ENCODE measurements at regions not wholly inside any gene's neighbourhood (a gene's known extent, or its start where the extent isn't known, plus 50 kb on each side); places are given as distances from the start of the nearest gene placed in this dataset.

DNA sequence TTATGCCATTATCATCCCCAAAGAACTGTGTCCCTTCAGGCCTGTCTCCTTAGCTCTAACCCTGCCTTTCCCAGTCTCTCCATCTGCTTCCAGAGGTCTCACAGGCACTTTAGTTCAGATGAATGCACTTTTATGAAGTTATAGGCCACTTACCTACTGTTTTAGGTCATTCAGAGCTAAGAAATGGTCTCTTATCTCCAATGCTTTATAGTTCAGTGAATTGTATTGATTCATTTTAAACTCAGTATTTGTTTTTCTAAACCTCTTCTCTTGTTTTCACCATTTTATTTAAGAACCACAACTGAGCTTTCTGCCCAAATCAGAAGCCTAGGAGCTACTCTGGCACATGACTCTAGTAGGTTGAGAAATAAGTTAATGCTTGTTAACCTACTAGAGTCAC is 197.5 kb upstream of the ATP2B1 start:
- intact Hi-C loops (cut with DNase I) = no loop called here
- no peaks in the 10 kb centered on the region for H3K27me3 ChIP-seq (ENCODE audit: control insufficient read depth, insufficient read depth)
- no peak for ATAC-seq

DNA sequence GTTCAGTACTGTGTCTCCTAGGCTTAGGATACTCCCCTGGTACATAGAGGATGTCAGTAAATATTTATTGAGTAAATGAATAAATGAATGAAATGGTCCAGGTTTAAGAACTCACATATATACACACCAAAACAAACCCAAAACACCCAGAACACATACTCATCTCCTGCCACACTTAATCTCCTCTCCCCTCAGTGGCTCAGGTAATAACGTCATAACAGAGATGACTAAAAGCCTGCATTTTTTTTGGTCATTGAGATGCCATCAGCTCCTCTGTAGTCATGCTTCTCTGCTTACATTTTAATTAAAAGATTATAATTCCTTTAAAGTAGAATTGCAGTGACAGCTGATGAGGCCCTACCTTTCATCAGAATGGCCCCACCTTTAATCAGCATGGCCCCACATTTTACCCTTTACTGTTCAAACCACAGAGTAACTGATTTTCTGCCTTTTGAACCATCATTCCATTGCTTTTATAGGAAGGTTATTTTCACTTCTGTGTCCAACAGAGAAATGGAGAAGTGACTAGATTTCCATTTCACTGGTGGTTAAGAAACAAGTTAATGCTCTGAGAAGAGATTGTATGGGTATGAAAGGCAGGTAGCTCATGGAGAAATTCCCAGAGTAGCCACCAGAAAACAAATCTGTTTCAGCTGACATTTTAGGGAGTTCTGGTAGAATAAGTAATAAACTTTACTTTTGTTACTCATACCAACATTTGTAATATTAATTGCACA is 193.4 kb upstream of the ATP2B1 start:
- no peak overlapping the region for H3K4me3 ChIP-seq (ENCODE audit: low read length)
- H3K27ac ChIP-seq (ENCODE audit: low read length) = no peak overlapping the region
- ATAC-seq (no peak), DNase-seq (no peak)
- H3K4me1 ChIP-seq (ENCODE audit: control insufficient read depth, insufficient read depth, low read length) = no peaks in the 10 kb centered on the region
- intact Hi-C loops (cut with DNase I) = no loop called here
- 0% methylated on average over 1 of the region's 1 CpG for WGBS
- H3K27me3 ChIP-seq (ENCODE audit: control insufficient read depth, insufficient read depth) = no peaks in the 10 kb centered on the region
- no peaks in the 10 kb centered on the region for H3K9me3 ChIP-seq (ENCODE audit: control insufficient read depth, low read length)

More for the DNA sequence above, 197.5 kb upstream of the ATP2B1 start:
- DNase-seq = no peak
- Histone ChIP-seq H3K9me3 (ENCODE audit: control insufficient read depth, low read length) (no peaks in the 10 kb centered on the region), H3K27ac (ENCODE audit: low read length) (no peak overlapping the region), H3K4me1 (ENCODE audit: control insufficient read depth, insufficient read depth, low read length) (no peaks in the 10 kb centered on the region), H3K4me3 (ENCODE audit: low read length) (no peak overlapping the region)

DNA sequence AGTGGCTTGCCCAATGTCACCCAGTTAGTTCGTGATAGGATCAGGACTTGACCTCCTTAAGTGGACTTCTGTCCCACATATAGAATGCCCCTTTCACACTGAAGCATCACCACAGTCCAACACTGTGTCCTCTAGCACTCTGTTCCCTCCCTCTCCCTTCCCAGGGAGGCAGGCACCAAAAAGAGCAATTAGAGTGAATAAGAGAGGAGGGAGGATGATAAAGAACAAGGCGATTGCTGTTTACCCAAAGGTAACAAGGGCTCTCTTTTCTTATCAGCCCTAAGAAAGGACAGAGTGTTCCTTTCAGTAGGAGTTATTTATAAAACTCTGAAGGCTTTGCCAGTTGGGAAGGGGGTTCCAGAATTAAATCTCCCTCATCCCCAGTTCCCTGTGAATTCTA is 192.7 kb upstream of the ATP2B1 start:
- H3K4me3 ChIP-seq (ENCODE audit: low read length) = no peak overlapping the region
- no peaks in the 10 kb centered on the region for H3K4me1 ChIP-seq (ENCODE audit: control insufficient read depth, insufficient read depth, low read length)
- intact Hi-C loops (cut with DNase I) = no loop called here
- 63% methylated on average over 2 of the region's 2 CpGs for WGBS
- no peak for DNase-seq
- no peaks in the 10 kb centered on the region for H3K9me3 ChIP-seq (ENCODE audit: control insufficient read depth, low read length)
- no peaks in the 10 kb centered on the region for H3K27me3 ChIP-seq (ENCODE audit: control insufficient read depth, insufficient read depth)
- no peak overlapping the region for H3K27ac ChIP-seq (ENCODE audit: low read length)
- no peak for ATAC-seq

DNA sequence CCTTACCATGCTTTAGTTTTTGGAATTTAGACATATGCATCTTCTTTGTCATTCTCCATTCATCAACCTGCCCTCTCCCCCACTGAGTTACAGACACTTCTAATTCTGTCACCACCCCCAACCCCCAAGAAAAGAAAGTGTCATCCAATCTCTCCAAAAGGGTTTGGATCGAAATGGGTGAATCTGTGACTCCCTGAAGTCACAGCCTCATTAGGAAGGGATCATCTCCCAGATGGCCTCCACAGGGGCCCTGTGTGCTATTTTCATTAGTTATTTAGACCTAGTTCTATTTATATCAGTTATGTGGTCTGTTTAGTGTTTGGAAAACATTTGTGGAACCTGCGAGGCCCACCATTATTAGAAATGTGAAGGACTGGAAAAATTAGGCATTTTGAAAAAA is 191.0 kb upstream of the ATP2B1 start:
- no peaks in the 10 kb centered on the region for H3K27me3 ChIP-seq (ENCODE audit: control insufficient read depth, insufficient read depth)
- no peaks in the 10 kb centered on the region for H3K4me1 ChIP-seq (ENCODE audit: control insufficient read depth, insufficient read depth, low read length)
- no peaks in the 10 kb centered on the region for H3K9me3 ChIP-seq (ENCODE audit: control insufficient read depth, low read length)
- DNase-seq (no peak), ATAC-seq (no peak)
- 88% methylated on average over 2 of the region's 2 CpGs for WGBS
- intact Hi-C loops (cut with DNase I) = no loop called here
- no peak overlapping the region for H3K4me3 ChIP-seq (ENCODE audit: low read length)
- no peak overlapping the region for H3K27ac ChIP-seq (ENCODE audit: low read length)

DNA sequence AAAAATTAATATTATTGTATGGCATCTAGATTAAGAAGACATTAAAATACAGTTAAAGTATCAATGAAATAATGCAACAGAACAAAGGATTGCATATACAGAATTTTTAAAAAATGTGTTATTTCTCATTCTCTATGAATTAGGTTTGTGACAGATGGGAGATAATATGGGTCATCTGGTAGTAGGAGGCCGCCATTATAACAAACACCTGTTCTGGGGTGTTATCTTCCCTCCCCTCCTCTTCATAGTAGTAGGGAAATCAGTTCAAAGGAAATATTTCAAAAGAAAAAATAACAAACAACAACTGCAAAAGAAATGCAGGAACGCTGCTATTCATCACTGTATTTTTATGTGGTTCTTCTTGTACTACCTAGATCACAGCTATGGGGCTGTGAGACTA is 187.0 kb upstream of the ATP2B1 start:
- no peak for ATAC-seq
- no peak for DNase-seq
- intact Hi-C loops (cut with DNase I) = no loop called here
- no peaks in the 10 kb centered on the region for H3K4me1 ChIP-seq (ENCODE audit: control insufficient read depth, insufficient read depth, low read length)
- 84% methylated on average over 2 of the region's 2 CpGs for WGBS
- H3K27ac ChIP-seq (ENCODE audit: low read length) = no peak overlapping the region
- H3K9me3 ChIP-seq (ENCODE audit: control insufficient read depth, low read length) = no peaks in the 10 kb centered on the region
- H3K27me3 ChIP-seq (ENCODE audit: control insufficient read depth, insufficient read depth) = no peaks in the 10 kb centered on the region
- no peak overlapping the region for H3K4me3 ChIP-seq (ENCODE audit: low read length)

DNA sequence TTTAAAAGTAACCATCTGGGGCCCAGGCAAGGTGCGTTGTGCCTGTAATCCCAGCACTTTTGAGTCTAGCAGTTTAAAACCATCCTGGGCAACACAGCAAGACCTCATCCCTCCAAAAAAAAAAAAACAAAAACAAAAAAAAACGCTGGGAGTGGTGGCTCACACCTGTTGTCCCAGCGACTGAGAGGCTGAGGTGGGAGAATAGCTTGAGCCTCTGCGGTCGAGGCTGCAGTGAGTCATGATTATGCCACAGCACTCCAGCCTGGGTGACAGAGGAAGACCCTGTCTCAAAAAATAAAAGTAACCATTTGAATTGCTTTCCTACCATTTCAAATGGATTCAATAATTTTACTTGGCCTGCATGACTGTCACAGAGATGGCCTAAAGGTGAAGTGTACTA is 186.5 kb upstream of the ATP2B1 start:
- no peaks in the 10 kb centered on the region for H3K9me3 ChIP-seq (ENCODE audit: control insufficient read depth, low read length)
- no peaks in the 10 kb centered on the region for H3K4me1 ChIP-seq (ENCODE audit: control insufficient read depth, insufficient read depth, low read length)
- no peaks in the 10 kb centered on the region for H3K27me3 ChIP-seq (ENCODE audit: control insufficient read depth, insufficient read depth)
- no peak for DNase-seq
- 93% methylated on average over 5 of the region's 5 CpGs for WGBS
- ATAC-seq = no peak
- no peak overlapping the region for H3K4me3 ChIP-seq (ENCODE audit: low read length)
- intact Hi-C loops (cut with DNase I) = no loop called here
- H3K27ac ChIP-seq (ENCODE audit: low read length) = no peak overlapping the region

DNA sequence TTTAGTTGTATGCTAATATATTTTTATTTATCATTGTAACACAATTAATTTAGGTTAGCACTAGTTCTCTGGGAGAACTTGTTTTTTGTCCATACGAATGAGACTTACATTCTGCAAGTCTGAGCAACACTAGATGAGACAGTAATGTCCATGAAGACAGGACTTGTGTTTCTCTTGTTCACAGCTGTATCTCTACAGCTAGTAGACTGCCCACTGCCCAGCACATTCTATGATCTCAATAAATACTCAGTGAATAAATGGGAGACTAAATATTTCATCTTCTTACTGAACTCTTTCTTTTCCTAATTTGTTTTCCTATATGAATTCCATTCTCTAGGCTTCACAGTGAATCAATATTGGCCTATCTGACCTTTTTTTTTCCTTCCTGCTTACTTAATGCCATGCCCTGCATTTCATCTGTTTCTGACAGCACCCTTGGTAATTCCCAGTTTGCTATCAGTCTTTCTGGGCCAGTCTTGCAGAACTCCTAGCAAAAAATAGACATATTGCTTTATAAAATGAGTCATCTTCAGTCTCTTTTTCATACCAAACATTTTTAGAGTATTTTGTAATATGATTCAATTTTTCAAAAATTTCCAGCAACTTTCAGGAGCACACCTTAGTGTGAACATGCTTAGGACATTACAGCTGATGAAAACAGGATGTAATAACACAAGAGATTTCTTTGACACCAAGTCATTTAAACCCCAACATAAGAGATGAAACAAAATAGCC is 185.5 kb upstream of the ATP2B1 start:
- H3K9me3 ChIP-seq (ENCODE audit: control insufficient read depth, low read length) = no peaks in the 10 kb centered on the region
- intact Hi-C loops (cut with DNase I) = no loop called here
- ATAC-seq (no peak), DNase-seq (no peak)
- H3K4me1 ChIP-seq (ENCODE audit: control insufficient read depth, insufficient read depth, low read length) = no peaks in the 10 kb centered on the region
- no peak overlapping the region for H3K4me3 ChIP-seq (ENCODE audit: low read length)
- H3K27me3 ChIP-seq (ENCODE audit: control insufficient read depth, insufficient read depth) = no peaks in the 10 kb centered on the region
- no peak overlapping the region for H3K27ac ChIP-seq (ENCODE audit: low read length)
- WGBS = 93% methylated on average over 1 of the region's 1 CpG

DNA sequence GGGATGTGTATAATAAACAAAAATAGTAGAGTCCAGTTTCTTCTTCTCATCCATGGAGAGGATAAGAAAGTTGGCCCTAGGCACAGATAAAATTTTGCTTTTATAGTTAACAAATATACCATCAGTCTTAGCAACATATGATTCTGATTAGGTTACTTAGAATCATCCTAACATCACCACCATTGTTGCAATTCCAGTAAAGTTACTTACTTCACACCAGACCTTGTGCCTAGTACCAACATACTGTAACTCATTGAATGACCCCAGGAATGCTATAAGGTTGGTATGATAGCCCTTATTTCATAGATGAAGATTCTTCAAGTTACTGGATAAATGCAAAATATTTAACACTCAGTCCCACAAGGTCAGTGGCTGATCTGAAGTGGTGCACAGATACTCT is 183.8 kb upstream of the ATP2B1 start:
- intact Hi-C loops (cut with DNase I) = no loop called here
- H3K9me3 ChIP-seq (ENCODE audit: control insufficient read depth, low read length) = no peaks in the 10 kb centered on the region
- no peak overlapping the region for H3K27ac ChIP-seq (ENCODE audit: low read length)
- no peak overlapping the region for H3K4me3 ChIP-seq (ENCODE audit: low read length)
- no peak for DNase-seq
- H3K4me1 ChIP-seq (ENCODE audit: control insufficient read depth, insufficient read depth, low read length) = no peaks in the 10 kb centered on the region
- ATAC-seq = no peak
- no peaks in the 10 kb centered on the region for H3K27me3 ChIP-seq (ENCODE audit: control insufficient read depth, insufficient read depth)

DNA sequence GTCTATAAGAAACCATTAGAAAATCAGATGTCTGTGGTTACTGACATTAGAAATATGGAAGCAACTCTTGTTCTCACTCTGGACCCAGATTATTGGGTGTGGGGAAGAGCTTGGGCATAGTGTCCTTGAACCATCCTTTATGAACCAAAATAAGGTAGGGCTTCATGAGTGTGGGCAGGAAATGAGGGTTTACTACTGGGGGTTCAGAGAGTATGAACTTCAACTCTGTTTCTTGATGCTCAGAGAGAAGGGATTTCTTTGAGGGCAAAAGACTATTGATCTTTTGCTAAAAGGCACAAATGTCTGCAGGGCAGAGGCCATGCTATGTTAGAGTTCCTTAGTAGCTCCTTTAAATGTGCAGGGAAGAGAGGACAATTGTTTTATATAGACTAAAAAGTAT is 183.3 kb upstream of the ATP2B1 start:
- ATAC-seq = no peak
- H3K4me1 ChIP-seq (ENCODE audit: control insufficient read depth, insufficient read depth, low read length) = no peaks in the 10 kb centered on the region

DNA sequence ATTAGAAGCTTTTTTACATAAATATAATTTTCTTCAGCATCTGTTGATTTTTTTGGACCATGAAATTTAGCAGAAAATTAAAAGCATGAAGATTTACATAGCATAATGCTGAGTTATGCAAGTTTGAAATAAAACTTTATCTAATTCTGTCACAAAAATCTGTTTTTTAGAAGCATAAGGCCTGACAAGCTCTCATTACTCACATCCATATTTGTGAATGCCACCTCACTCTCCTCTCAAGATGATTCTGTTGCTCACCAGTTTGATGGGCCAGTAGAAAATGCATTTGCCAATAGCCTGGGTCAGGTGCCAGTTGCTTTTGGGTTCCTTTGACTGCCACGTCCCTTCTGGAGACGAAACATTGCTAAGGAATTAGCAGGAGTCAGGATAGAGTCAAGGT is 181.5 kb upstream of the ATP2B1 start:
- Histone ChIP-seq H3K27ac (ENCODE audit: low read length) (no peak overlapping the region), H3K9me3 (ENCODE audit: control insufficient read depth, low read length) (no peaks in the 10 kb centered on the region), H3K4me1 (ENCODE audit: control insufficient read depth, insufficient read depth, low read length) (no peaks in the 10 kb centered on the region), H3K4me3 (ENCODE audit: low read length) (no peak overlapping the region), H3K27me3 (ENCODE audit: control insufficient read depth, insufficient read depth) (no peaks in the 10 kb centered on the region)
- 90% methylated on average over 2 of the region's 2 CpGs for WGBS
- DNase-seq (no peak), ATAC-seq (no peak)
- intact Hi-C loops (cut with DNase I) = no loop called here

More for the DNA sequence above, 183.3 kb upstream of the ATP2B1 start:
- Histone ChIP-seq H3K9me3 (ENCODE audit: control insufficient read depth, low read length) (no peaks in the 10 kb centered on the region), H3K27ac (ENCODE audit: low read length) (no peak overlapping the region), H3K27me3 (ENCODE audit: control insufficient read depth, insufficient read depth) (no peaks in the 10 kb centered on the region), H3K4me3 (ENCODE audit: low read length) (no peak overlapping the region)
- no peak for DNase-seq
- intact Hi-C loops (cut with DNase I) = no loop called here

DNA sequence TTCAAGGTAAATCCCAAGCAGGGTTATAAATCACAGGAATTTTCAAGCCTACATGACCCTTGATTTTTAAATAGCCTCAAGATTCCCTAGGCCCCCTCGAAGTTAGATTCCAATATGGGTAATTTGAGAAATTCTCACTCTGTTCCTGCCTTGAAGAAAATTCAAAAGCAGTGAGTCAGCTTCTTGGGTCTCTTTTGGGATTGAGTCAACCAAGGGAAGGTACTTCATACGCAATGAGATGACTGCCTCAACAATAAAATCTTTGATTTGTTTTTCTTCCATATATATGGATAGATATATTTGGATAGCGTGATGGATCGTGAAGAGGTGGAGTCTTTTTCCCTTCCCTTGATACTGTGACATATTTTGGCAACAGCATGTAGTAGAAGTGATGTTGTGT is 180.4 kb upstream of the ATP2B1 start:
- Histone ChIP-seq H3K4me1 (ENCODE audit: control insufficient read depth, insufficient read depth, low read length) (no peaks in the 10 kb centered on the region), H3K27ac (ENCODE audit: low read length) (no peak overlapping the region), H3K27me3 (ENCODE audit: control insufficient read depth, insufficient read depth) (no peaks in the 10 kb centered on the region), H3K9me3 (ENCODE audit: control insufficient read depth, low read length) (no peaks in the 10 kb centered on the region), H3K4me3 (ENCODE audit: low read length) (no peak overlapping the region)
- ATAC-seq (no peak), DNase-seq (no peak)
- intact Hi-C loops (cut with DNase I) = no loop called here
- WGBS = 90% methylated on average over 4 of the region's 4 CpGs

DNA sequence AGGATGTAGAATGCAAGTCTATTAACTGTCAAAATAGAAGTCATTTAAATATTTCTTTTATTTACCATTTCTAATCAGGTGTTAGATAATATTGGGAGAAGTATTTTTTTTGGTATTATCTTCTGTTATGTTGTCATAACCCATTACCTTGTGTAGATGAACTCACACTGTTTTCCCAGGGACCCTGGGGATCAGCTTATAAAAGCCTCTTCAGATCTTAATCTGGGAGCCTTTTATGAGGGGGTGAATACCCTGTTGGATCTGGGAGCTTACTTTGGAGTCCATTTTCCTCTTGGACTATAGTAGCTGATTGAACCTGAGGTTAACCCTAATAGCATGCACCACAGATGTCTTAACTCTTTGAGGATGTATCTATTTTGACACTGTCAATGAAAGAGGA is 176.3 kb upstream of the ATP2B1 start:
- no peak for ATAC-seq

More for the DNA sequence above, 176.3 kb upstream of the ATP2B1 start:
- no peak overlapping the region for H3K27ac ChIP-seq (ENCODE audit: low read length)
- no peak for DNase-seq
- H3K4me3 ChIP-seq (ENCODE audit: low read length) = no peak overlapping the region
- H3K9me3 ChIP-seq (ENCODE audit: control insufficient read depth, low read length) = no peaks in the 10 kb centered on the region
- H3K27me3 ChIP-seq (ENCODE audit: control insufficient read depth, insufficient read depth) = no peaks in the 10 kb centered on the region
- no peaks in the 10 kb centered on the region for H3K4me1 ChIP-seq (ENCODE audit: control insufficient read depth, insufficient read depth, low read length)
- intact Hi-C loops (cut with DNase I) = no loop called here
